Hepatocyte (in vitro differentiated cells): ENCODE measurements at regions not wholly inside any gene's neighbourhood (a gene's known extent, or its start where the extent isn't known, plus 50 kb on each side); places are given as distances from the start of the nearest gene placed in this dataset.
A peak's percentile ranks its signal among the peaks of the same experiment; 100 is the strongest.

ENCODE experiments used
- DNase-seq: peaks from one replicate; pipeline ENCODE4 v3.0.0-alpha.2; 2016; ENCODE audit warnings: low spot score
- H2AFZ ChIP-seq: fragments of 200-600 bp; sonication (generic); 2 replicates; pipeline ENCODE4 v1.6.0; 2016; ENCODE audit warnings: antibody characterized with exemption, mild to moderate bottlenecking
- H3K27ac ChIP-seq: fragments of 200-600 bp; sonication (generic); 2 replicates; pipeline ENCODE4 v1.5.1; 2016; ENCODE audit warnings: mild to moderate bottlenecking
- H3K27me3 ChIP-seq: fragments of 200-600 bp; sonication (generic); 2 replicates; pipeline ENCODE4 v1.6.1; 2016
- H3K36me3 ChIP-seq: fragments of 200-600 bp; sonication (generic); replicated peaks from 2 replicates; pipeline ENCODE4 v1.5.1; 2016; ENCODE audit warnings: low read depth; ENCODE audit not compliant: insufficient read depth
- H3K4me1 ChIP-seq: fragments of 200-600 bp; sonication (generic); 2 replicates; pipeline ENCODE4 v1.5.1; 2016; ENCODE audit warnings: mild to moderate bottlenecking, moderate library complexity; ENCODE audit not compliant: insufficient read depth
- H3K4me2 ChIP-seq: fragments of 200-600 bp; sonication (generic); 2 replicates; pipeline ENCODE4 v1.6.0; 2016
- H3K4me3 ChIP-seq: fragments of 200-600 bp; sonication (generic); 2 replicates; pipeline ENCODE4 v1.5.1; 2016; ENCODE audit warnings: mild to moderate bottlenecking
- H3K79me2 ChIP-seq: fragments of 200-600 bp; sonication (generic); 2 replicates; pipeline ENCODE4 v1.6.0; 2017; ENCODE audit warnings: mild to moderate bottlenecking
- H3K9me2 ChIP-seq: fragments of 200-600 bp; sonication (generic); replicated peaks from 2 replicates; pipeline ENCODE4 v1.6.0; 2017; ENCODE audit warnings: mild to moderate bottlenecking; ENCODE audit not compliant: insufficient read depth
- H3K9me3 ChIP-seq: fragments of 200-600 bp; sonication (generic); 2 replicates; pipeline ENCODE4 v1.5.1; 2016; ENCODE audit warnings: low read depth, mild to moderate bottlenecking
- H4K20me1 ChIP-seq: fragments of 200-600 bp; sonication (generic); 2 replicates; pipeline ENCODE4 v1.6.0; 2016; ENCODE audit warnings: mild to moderate bottlenecking; ENCODE audit not compliant: insufficient read depth, poor library complexity, severe bottlenecking
- EZH2 ChIP-seq: fragments of 200-600 bp; sonication (generic); IDR thresholded peaks from 2 replicates; pipeline ENCODE4 v1.6.1; 2016; ENCODE audit warnings: antibody characterized with exemption, mild to moderate bottlenecking, borderline replicate concordance
- EZH2phosphoT487 ChIP-seq: fragments of 200-600 bp; sonication (generic); IDR thresholded peaks from one replicate; pipeline ENCODE4 v1.6.1; 2018; ENCODE audit warnings: antibody characterized with exemption, mild to moderate bottlenecking, low read depth, moderate library complexity; ENCODE audit not compliant: unreplicated experiment, severe bottlenecking
- WGBS: methylation state at CpG from one replicate; pipeline ENCODE4 v1.1.6; 2016; ENCODE audit warnings: low lambda C conversion rate; ENCODE audit errors: missing lambda C conversion rate; 5-methylcytosine and 5-hydroxymethylcytosine counted together
- TF ChIP-seq, protein P1 (sequence below): fragments of 200-600 bp; sonication (generic); IDR thresholded peaks from 2 replicates; pipeline ENCODE4 v1.5.1; 2016; ENCODE audit warnings: antibody characterized with exemption, mild to moderate bottlenecking; ENCODE audit not compliant: poor library complexity

DNA sequence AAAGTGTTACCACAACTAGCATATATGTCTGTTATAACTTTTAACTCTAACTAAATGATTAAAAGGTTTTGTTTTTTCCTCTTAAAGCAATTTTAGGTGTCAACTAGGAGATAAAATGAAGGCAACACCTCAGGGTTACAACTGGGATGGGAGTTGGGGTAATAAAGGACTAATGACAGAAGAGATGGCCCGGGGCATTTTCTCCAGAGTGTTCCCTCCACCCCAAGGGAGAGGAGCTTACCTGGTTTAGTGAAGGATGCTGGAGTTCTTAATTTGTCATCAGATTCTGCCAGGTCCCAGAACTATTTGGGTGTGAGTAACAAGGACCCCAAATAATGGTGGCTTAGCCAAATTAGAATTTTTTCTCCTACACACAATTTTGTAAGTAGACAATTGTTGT lies 260.3 kb downstream of the CD109 start:
- no peaks in the 10 kb centered on the region for H3K4me1 ChIP-seq
- H3K27me3 ChIP-seq = no peaks in the 10 kb centered on the region
- H3K36me3 ChIP-seq = no peaks in the 10 kb centered on the region
- no peaks in the 10 kb centered on the region for H3K9me3 ChIP-seq
- H3K4me2 ChIP-seq = no peak overlapping the region
- no peak for DNase-seq
- H3K4me3 ChIP-seq = no peak overlapping the region
- no peaks in the 10 kb centered on the region for H3K9me2 ChIP-seq
- no peaks in the 10 kb centered on the region for H4K20me1 ChIP-seq
- WGBS = 77% methylated on average over 1 of the region's 1 CpG
- H3K79me2 ChIP-seq = no peaks in the 10 kb centered on the region
- peak overlapping the region; percentile 30 for H3K27ac ChIP-seq
- TF ChIP-seq EZH2phosphoT487 = no peak
- TF ChIP-seq EZH2 = no peak
- TF ChIP-seq, protein P1, sequence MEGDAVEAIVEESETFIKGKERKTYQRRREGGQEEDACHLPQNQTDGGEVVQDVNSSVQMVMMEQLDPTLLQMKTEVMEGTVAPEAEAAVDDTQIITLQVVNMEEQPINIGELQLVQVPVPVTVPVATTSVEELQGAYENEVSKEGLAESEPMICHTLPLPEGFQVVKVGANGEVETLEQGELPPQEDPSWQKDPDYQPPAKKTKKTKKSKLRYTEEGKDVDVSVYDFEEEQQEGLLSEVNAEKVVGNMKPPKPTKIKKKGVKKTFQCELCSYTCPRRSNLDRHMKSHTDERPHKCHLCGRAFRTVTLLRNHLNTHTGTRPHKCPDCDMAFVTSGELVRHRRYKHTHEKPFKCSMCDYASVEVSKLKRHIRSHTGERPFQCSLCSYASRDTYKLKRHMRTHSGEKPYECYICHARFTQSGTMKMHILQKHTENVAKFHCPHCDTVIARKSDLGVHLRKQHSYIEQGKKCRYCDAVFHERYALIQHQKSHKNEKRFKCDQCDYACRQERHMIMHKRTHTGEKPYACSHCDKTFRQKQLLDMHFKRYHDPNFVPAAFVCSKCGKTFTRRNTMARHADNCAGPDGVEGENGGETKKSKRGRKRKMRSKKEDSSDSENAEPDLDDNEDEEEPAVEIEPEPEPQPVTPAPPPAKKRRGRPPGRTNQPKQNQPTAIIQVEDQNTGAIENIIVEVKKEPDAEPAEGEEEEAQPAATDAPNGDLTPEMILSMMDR = no peak
- no peak overlapping the region for H2AFZ ChIP-seq

DNA sequence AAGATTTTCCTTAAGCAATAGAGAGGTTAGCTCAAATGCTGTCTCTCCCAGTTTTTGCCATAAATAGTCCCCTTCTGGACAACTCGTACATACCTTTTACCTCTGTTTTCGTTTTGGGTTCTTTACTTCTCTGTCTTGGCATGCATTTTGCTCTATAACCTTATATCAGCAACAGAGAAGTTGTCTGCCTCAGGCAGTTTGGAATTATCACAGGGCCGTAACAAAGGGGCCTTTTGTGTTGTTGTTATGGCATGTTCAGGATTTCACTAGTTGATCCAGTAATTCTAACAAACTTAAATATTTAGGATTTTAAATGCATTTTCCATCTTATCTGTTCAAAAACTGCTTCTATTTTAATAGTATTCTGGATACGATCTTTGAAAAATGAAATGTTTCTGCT lies 259.8 kb downstream of the CD109 start:
- Histone ChIP-seq H2AFZ (no peak overlapping the region), H3K4me3 (no peak overlapping the region), H3K27me3 (no peaks in the 10 kb centered on the region), H3K27ac (peak overlapping the region; percentile 30), H3K4me2 (no peak overlapping the region), H3K4me1 (no peaks in the 10 kb centered on the region), H4K20me1 (no peaks in the 10 kb centered on the region), H3K36me3 (no peaks in the 10 kb centered on the region), H3K79me2 (no peaks in the 10 kb centered on the region), H3K9me3 (no peaks in the 10 kb centered on the region), H3K9me2 (no peaks in the 10 kb centered on the region)
- no peak for DNase-seq
- TF ChIP-seq, protein P1 = no peak
- no peak for TF ChIP-seq EZH2
- TF ChIP-seq EZH2phosphoT487 = no peak
- 54% methylated on average over 4 of the region's 4 CpGs for WGBS

DNA sequence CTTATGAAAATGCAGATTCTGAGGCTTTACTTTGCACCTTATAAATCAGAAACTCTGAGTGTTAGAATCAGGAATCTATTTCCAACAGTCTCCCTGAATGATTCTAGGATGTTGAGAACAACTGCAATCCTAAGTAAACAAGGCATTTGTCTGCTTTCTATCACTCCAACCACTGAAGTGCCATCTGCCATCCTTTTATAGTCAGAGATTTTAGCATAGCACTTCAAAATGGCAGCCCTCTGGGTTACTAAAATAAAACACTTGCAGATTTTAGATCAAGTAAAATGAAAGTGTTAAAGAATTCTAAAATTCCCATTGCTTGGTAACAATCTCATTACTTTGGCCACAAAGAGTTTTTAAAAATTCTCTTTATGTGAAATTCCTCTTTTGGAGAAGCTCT lies 258.9 kb downstream of the CD109 start:
- H3K9me3 ChIP-seq = no peaks in the 10 kb centered on the region
- H3K4me2 ChIP-seq = no peak overlapping the region
- H3K4me1 ChIP-seq = no peaks in the 10 kb centered on the region
- H3K27me3 ChIP-seq = no peaks in the 10 kb centered on the region
- H3K4me3 ChIP-seq = no peak overlapping the region
- DNase-seq = no peak
- H2AFZ ChIP-seq = no peak overlapping the region
- no peaks in the 10 kb centered on the region for H3K9me2 ChIP-seq
- no peaks in the 10 kb centered on the region for H3K36me3 ChIP-seq
- no peaks in the 10 kb centered on the region for H4K20me1 ChIP-seq
- no peaks in the 10 kb centered on the region for H3K79me2 ChIP-seq
- TF ChIP-seq, protein P1 = no peak
- TF ChIP-seq EZH2 = no peak
- no peak for TF ChIP-seq EZH2phosphoT487
- peak overlapping the region; percentile 23 for H3K27ac ChIP-seq

DNA sequence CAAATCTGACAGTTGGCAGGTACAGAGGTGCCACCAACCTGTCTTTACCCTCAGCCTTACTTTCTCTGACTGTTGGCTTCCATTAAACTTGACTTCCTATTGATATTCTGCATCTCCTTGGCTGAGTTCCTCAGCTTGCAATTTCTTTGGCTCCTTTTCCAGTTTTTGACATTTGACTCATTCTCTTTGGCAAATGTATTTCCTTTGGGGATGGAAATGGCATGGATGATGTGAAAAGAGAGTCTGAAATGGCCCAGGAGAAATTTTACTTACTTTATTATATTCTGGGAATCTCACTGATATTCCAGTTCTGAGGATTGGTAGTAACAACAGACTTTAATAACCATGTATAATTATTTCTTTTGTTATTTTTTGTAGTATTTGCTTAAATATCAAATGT lies 255.2 kb downstream of the CD109 start:
- Histone ChIP-seq H3K9me3 (no peaks in the 10 kb centered on the region), H3K27ac (no peak overlapping the region), H3K9me2 (no peaks in the 10 kb centered on the region), H2AFZ (no peak overlapping the region), H3K79me2 (no peaks in the 10 kb centered on the region), H3K27me3 (no peaks in the 10 kb centered on the region), H3K4me1 (no peaks in the 10 kb centered on the region), H4K20me1 (no peaks in the 10 kb centered on the region), H3K4me2 (no peak overlapping the region), H3K4me3 (no peak overlapping the region), H3K36me3 (no peaks in the 10 kb centered on the region)
- no peak for DNase-seq
- TF ChIP-seq EZH2 (no peak), EZH2phosphoT487 (no peak)
- TF ChIP-seq, protein P1 = no peak
